Liver (tissue), 3 donors: ENCODE measurements at regions not wholly inside any gene's neighbourhood (a gene's known extent, or its start where the extent isn't known, plus 50 kb on each side); places are given as distances from the start of the nearest gene placed in this dataset.
"Not testable (repeated sequence)": the region's sequence is repeated elsewhere in the genome, so short reads cannot be mapped to it uniquely, and the experiment has no call there.

Source experiments
- CTCF ChIP-seq: fragments of 150-350 bp; IDR thresholded peaks from 2 replicates; pipeline ENCODE4 v1.5.1; 2017; ENCODE audit warnings: improper control_type of control experiment, low read depth, low read length; ENCODE audit not compliant: missing input control
- EGR1 ChIP-seq, 2 donors: IDR thresholded peaks; 2 replicates each; pipeline ENCODE4 v1.6.1; 2016 to 2018; ENCODE audit warnings: antibody characterized with exemption in 2 of 2, low read depth in 2 of 2
- GABPA ChIP-seq, 2 donors: IDR thresholded peaks in 1 of 2; conservative IDR thresholded peaks in 1 of 2; 2 replicates each; pipeline ENCODE4 v1.6.1; 2016; ENCODE audit warnings: antibody characterized with exemption in 2 of 2, mild to moderate bottlenecking in 1 of 2, moderate library complexity in 1 of 2
- JUND ChIP-seq, 2 donors: IDR thresholded peaks; 2 replicates each; pipeline ENCODE4 v1.6.1; 2016; ENCODE audit warnings: antibody characterized with exemption in 2 of 2
- RAD21 ChIP-seq, 2 donors: IDR thresholded peaks; 2 replicates each; pipeline ENCODE4 v1.6.1; 2016; ENCODE audit warnings: antibody characterized with exemption in 2 of 2, mild to moderate bottlenecking in 2 of 2
- RXRA ChIP-seq, 2 donors: IDR thresholded peaks; 2 replicates each; pipeline ENCODE4 v1.6.1; 2017 to 2018; ENCODE audit warnings: antibody characterized with exemption in 2 of 2, mild to moderate bottlenecking in 1 of 2
- SP1 ChIP-seq: IDR thresholded peaks from 2 replicates; pipeline ENCODE4 v1.6.1; 2018; ENCODE audit warnings: antibody characterized with exemption, mild to moderate bottlenecking
- TAF1 ChIP-seq: conservative IDR thresholded peaks from 2 replicates; pipeline ENCODE4 v1.6.1; 2016; ENCODE audit warnings: antibody characterized with exemption, mild to moderate bottlenecking
- YY1 ChIP-seq: IDR thresholded peaks from 2 replicates; pipeline ENCODE4 v1.6.1; 2016; ENCODE audit warnings: antibody characterized with exemption, mild to moderate bottlenecking
- TF ChIP-seq, protein P1 (sequence below): IDR thresholded peaks from 2 replicates; pipeline ENCODE4 v1.6.1; 2016; ENCODE audit warnings: antibody characterized with exemption
- TF ChIP-seq, protein P2 (sequence below): IDR thresholded peaks from 2 replicates; pipeline ENCODE4 v1.6.1; 2016; ENCODE audit warnings: antibody characterized with exemption
- TF ChIP-seq, protein P3 (sequence below): IDR thresholded peaks from 2 replicates; pipeline ENCODE4 v1.6.1; 2016; ENCODE audit warnings: antibody characterized with exemption, mild to moderate bottlenecking
- donor health status: healthy.
- donor health status: healthy.

DNA sequence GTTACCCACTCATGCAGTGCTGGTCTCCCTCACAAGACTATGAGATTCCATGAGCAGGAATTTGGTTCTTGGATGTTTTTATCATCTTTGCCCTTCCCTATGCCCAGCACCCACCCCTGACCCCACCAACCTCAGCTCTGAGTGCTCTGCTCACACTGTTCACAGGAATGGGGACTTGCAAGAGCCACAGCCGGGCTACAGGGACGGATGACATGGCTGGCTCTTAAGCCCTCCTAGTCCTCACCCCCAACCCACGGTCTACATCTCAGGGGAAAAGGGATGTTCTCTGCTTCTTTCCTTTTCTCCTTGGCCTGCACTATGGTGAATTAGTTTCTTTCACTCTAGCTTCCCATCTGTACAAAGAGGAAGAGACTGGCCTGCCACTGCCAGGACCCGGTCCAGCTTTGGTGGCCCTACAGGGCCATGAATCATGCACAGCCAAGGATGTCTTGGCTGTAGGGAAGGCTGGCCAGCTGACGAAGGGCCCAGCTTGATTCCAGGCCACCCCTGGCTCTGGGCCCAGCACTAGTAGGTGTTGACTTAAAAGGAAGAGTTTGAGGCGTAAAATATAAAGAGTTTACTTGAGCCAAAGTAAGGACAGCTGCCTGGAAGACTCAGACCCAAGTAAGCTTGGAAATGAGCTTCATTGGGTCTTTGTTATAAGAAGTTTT, 79.7 kb upstream of the MTLN start:
- TF ChIP-seq CTCF; GABPA (IDR thresholded peaks at IDR 0.05 in 1 of 2, conservative IDR thresholded peaks at IDR 0.05 in 1 of 2); RXRA (IDR thresholded peaks at IDR 0.05); RAD21 (IDR thresholded peaks at IDR 0.05); EGR1 (IDR thresholded peaks at IDR 0.05; ENCODE audit: low read depth in 2 of 2); YY1; SP1; TAF1; JUND (IDR thresholded peaks at IDR 0.05): not testable (repeated sequence)
- TF ChIP-seq, protein P1, sequence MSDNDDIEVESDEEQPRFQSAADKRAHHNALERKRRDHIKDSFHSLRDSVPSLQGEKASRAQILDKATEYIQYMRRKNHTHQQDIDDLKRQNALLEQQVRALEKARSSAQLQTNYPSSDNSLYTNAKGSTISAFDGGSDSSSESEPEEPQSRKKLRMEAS = not testable (repeated sequence)
- TF ChIP-seq, protein P2, sequence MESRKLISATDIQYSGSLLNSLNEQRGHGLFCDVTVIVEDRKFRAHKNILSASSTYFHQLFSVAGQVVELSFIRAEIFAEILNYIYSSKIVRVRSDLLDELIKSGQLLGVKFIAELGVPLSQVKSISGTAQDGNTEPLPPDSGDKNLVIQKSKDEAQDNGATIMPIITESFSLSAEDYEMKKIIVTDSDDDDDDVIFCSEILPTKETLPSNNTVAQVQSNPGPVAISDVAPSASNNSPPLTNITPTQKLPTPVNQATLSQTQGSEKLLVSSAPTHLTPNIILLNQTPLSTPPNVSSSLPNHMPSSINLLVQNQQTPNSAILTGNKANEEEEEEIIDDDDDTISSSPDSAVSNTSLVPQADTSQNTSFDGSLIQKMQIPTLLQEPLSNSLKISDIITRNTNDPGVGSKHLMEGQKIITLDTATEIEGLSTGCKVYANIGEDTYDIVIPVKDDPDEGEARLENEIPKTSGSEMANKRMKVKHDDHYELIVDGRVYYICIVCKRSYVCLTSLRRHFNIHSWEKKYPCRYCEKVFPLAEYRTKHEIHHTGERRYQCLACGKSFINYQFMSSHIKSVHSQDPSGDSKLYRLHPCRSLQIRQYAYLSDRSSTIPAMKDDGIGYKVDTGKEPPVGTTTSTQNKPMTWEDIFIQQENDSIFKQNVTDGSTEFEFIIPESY = not testable (repeated sequence)
- TF ChIP-seq, protein P3, sequence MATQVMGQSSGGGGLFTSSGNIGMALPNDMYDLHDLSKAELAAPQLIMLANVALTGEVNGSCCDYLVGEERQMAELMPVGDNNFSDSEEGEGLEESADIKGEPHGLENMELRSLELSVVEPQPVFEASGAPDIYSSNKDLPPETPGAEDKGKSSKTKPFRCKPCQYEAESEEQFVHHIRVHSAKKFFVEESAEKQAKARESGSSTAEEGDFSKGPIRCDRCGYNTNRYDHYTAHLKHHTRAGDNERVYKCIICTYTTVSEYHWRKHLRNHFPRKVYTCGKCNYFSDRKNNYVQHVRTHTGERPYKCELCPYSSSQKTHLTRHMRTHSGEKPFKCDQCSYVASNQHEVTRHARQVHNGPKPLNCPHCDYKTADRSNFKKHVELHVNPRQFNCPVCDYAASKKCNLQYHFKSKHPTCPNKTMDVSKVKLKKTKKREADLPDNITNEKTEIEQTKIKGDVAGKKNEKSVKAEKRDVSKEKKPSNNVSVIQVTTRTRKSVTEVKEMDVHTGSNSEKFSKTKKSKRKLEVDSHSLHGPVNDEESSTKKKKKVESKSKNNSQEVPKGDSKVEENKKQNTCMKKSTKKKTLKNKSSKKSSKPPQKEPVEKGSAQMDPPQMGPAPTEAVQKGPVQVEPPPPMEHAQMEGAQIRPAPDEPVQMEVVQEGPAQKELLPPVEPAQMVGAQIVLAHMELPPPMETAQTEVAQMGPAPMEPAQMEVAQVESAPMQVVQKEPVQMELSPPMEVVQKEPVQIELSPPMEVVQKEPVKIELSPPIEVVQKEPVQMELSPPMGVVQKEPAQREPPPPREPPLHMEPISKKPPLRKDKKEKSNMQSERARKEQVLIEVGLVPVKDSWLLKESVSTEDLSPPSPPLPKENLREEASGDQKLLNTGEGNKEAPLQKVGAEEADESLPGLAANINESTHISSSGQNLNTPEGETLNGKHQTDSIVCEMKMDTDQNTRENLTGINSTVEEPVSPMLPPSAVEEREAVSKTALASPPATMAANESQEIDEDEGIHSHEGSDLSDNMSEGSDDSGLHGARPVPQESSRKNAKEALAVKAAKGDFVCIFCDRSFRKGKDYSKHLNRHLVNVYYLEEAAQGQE = not testable (repeated sequence)
